HG02610 (cell line): ENCODE measurements at regions not wholly inside any gene's neighbourhood (a gene's known extent, or its start where the extent isn't known, plus 50 kb on each side); places are given as distances from the start of the nearest gene placed in this dataset.
A peak's percentile ranks its signal among the peaks of the same experiment; 100 is the strongest.

Experiments
- ATAC-seq: cut with Tn5 transposase; IDR thresholded peaks from one replicate; pipeline ENCODE4 v1.9.1; 2021; ENCODE audit warnings: mild to moderate bottlenecking, moderate library complexity; ENCODE audit not compliant: unreplicated experiment

DNA sequence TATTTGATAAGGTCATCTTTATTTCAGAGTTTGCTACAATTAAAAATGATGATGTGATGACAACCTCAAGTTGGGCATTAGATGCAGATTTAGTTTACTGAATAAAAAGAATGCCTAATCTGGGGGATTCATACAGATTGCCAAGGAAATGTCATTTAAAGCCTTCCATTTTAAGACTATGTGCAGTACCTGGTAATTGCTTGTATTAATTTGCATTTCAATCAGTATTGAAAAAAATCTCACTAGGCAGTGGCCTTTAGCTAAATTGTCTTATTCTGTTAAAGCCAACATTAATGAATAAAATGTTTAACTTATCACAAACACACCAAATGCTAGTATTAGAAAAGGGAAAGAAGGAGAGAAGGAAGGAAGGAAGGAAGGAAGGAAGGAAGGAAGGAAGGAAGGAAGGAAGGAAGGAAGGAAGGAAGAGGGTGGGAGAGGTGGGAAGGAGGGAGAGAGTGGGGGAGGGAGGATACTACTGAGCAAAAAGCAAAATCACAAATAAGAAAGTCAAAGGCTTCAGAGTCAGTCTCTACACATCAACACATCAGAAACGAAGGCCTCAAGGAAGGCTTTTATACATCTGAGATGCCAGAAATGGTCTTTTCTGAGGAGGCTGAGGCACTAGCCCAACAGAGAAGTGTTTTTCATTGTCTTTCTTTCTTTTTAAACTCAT, 271.1 kb upstream of the CLEC14A start:
- no peak for ATAC-seq

DNA sequence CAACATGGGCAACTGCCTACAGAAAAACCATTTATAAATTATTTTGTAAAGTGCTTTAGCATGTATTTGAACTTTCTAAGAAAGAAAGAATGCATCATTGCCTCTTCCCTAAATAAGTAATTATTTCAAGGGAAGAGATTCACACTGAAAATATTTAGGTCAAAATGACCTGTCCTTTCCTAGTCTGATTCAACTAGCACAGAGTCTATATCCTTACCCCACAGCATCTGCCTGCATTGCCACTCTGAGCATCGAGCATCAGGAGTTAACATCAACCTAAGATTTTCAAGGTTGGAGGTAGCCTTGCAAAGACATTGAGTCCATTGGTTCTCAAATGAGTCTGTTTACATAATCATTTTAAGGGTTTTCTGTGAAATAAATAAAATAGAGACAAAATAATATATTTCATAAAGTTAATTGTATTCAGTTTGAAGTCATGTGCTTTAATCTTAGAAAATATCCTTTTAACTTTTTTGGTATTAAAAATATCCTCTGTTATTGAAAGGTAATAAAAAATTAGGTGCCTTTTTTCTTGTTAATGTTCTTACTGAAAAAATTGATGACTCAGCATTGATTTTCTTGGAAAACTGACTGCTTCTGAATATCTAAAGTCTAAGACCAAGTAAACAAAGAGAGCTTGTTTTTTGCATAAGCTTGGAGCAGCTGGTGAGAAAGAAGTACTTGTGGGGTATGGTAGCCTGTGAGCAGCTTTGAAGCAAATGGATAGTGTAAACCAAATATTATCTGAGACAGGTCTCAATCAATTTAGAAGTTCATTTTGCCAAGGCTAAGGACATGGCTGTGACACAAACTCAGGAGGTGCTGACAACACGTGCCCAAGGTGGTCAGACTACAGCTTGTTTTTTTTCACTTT, 269.0 kb upstream of the CLEC14A start:
- ATAC-seq, result no peak

DNA sequence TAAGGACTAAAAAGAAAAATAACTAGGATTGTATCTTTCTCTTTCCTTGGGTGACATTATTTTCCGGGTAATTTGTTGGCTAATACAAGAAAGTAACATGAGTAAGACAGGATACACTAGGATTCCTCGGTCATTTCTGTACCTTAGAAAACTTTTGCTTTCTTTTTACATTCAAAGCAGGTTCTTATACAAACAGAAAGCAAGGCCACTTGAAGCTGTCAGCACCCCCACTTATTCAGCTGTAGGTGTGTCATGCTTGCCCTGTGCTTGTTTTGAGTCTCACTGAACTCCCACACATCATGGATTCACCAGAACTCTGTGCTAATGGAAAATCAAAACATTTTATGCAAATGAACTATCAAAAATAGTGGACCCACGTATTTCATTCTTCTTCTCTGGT, 266.8 kb upstream of the CLEC14A start:
- ATAC-seq, result no peak

DNA sequence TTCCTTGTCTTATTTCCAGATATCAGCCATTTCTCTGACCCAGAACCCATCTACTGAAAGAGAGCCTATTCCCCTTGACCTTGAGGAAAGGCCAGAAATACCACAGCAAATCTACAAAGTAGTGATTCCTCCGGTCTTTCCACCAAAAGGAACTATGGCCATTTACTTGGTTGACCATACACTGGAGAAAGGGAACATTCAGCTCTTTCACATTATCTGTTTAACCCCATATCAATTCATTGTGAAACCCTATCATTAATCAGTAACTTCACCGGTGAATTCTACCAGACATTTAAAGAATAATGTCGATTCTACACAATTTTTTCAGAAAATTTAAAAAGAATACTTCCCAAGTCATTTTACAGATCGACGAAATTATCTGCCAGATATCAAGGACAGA, 265.7 kb upstream of the CLEC14A start:
- no peak for ATAC-seq

DNA sequence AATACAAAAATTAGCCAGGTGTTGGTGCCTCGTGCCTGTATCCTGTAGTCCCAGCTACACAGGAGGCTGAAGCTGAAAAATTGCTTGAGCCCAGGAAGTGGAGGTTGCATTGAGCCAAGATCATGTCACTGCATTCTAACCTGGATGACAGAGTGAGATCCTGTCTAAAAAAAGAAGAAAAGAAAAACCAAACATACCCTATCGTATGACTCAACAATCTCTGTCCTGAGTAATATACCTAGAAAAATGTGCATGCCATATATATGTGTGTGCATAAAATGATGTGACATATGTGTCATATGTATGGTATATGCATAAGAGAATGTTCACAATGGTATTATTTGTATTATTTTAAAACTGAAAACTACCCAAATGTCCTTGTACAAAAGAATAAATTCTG, 261.5 kb upstream of the CLEC14A start:
- no peak for ATAC-seq

DNA sequence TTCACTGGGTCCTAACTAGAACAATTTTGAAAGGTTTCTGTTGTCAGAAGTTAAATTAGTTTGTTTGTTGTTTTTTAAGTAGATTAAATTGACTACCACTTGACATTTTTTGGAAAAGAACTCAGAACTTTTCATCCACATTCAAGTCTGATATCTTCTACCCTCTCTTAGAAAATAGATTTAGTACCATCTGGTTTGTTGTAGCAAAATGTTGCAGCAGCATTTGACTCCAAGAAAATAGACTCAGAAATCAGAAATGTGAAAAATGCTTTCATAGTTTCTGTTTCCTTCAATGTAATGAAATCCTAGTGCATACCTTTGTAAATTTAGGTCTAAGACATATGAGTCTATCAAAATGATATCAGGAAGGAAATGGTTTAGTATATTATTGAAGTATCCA, 256.3 kb upstream of the CLEC14A start:
- no peak for ATAC-seq

DNA sequence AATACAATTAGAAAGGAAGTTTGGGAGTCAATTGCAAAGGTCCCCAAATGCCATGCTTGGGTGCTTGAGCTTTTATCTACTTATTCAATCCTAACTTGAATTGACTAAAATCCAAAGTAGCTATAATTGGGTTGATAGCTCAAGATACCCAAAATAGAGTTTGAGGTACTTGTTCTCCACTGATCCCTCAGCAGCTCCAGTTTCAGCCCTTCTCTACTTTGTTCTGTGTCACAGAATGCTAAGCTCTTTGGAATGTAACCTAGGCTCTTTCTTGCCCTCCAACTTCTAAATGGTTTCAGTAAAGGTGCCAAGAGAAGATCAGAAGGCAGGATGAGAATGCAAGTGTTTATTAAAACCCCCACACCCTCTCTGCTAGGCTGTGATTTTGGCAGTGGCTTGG, 251.4 kb upstream of the CLEC14A start:
- no peak for ATAC-seq

DNA sequence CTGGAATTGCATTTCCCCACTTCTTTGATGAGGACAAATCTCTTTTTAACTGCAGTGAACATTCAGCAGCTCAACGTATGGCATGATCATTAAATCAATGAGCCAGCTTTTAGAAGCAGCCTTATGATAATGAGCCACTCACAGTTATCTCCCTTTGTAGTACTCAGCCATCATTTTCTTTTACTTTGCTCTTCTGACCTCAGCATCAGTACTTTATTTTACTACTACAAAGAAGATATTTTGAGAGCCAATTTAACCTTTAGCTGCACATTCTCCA, 250.0 kb upstream of the CLEC14A start:
- no peak for ATAC-seq

DNA sequence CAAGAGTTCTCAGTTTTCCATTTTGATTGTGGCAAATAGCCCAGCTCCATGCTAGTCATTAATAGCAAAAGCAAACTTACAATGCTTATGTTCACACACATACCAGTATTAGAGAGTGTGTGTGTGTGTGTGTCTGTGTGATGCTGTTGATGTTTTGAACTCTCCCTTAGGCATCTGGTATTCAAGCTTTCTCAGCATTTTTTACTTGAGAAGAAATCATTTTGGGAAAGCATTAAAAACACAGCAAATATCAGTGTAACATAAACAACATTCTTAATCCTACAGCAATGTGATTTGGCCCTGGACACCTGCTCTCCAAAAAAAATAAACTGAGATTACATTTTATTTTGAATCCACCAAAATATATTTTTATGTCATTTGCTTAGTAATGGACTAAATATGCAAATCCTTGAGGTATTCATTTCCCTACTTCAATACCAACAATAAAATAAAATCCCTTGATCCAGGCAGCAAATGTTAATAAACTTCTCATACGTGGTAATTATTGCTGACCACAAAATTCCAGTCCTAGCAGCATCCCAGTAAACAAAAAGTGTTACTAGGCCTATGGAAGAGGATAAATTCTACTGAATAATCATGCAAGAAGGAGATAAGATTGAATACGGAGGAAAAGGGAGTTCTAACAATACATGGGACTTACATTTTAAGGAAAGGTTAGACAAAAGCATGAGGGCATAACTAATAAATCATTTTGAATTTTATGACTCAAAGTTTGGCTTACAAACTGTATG, 249.5 kb upstream of the CLEC14A start:
- no peak for ATAC-seq

DNA sequence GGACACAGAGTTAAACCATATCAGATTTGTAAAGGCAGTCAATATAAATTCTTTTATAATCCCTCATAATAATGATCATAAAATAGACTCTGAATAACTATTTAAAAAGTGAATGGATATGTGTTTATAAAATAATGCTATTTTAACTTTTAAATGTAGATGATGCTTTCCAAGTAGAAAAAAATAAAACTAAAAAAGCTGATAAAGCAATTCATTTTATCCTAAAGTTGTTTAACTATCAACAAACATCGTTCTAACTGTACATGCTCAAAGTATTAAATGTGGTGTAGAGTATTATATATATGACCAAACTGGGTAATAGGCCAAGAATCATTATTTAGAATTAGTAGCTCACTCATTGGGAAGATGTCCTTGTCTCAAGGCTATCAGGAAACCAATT, 248.3 kb upstream of the CLEC14A start:
- no peak for ATAC-seq

DNA sequence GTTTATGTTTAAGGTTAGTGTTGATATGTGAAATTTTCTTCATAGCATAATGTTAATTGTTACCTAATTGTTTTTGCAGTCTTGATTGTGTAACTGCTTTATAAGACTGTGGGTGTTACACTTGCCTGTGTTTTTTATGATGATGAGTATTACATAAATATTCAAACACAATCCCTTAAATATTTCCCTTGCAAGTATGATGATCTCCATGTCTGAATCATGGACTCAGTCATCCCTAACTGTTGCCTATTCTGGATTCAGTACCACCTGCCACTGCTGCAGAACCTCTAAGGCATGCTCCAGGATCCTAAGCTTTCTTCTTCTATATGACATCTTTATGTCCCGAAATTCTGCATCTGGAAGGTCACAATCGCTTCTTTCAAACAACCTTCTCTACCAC, 246.3 kb upstream of the CLEC14A start:
- ATAC-seq, result no peak

DNA sequence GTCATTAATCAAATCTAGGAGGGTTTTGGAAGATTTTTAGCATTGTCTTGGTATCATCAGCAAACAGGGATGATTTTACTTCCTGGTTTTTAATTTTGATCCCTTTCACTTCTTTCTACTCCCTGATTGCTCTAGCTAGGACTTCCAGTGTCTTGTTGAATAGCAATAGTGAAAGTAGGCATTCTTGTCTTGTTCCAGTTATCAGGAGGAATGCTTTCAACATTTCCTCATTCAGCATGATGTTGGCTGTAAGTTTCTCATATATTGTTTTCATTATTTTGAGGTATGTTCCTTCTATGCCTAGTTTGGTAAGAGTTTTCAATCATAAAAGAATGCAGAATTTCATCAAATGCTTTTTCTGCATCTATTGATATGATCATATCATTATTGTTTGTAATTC, 244.2 kb upstream of the CLEC14A start:
- no peak for ATAC-seq

DNA sequence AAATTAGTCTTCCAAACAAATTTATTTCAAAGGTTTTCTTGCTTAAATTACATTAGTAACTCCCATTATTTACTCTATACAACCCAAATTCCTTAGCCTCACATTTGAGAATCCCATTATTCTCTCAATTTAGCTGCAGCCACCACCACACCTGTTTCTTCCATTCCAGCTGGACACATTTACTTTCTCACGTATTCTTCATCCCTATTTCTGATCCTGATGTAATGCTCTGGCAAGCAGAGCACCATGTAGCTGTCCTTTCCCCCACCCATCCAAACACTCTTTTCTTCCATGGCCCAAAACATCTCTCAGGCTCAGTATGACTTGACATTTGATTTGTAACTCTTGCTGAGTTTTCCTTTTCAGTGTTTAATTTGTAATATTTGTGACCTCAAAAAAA, 240.2 kb upstream of the CLEC14A start:
- ATAC-seq, result no peak

DNA sequence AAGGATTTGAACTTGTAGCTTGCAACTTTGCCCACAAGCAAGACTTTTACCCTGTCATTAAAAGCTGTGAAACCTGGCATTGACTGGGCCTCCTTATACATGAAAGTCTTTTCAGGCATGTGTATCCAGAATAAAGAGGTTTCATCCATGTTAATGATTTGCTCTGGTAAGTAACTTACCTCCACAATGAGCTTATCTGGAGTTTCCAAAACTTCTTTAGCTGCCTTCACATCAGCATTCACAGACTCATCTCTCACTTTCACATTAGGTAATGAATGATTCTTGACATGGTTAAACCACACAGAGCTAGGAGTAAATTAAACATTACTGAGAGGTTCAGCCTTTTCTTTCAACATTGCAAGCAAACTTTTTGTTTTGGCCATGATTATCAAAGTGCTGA, 234.4 kb upstream of the CLEC14A start:
- peak; percentile 65 for ATAC-seq

DNA sequence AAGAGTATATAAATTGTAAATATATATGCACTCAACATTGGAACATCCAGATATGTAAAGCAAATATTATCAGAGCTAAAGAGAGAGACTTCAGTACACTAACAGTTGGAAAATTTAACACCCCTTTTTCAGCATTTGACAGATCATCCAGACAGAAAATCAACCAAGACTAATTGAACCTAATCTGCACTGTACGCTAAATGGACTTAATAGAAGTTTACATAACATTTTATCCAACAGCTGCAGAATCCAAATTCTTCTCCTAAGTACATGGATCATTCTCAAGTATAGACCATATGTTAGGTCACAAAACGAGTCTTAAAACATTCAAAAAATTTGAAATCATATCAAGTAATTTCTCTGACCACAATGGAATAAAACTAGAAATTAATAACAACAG, 229.1 kb upstream of the CLEC14A start:
- no peak for ATAC-seq

DNA sequence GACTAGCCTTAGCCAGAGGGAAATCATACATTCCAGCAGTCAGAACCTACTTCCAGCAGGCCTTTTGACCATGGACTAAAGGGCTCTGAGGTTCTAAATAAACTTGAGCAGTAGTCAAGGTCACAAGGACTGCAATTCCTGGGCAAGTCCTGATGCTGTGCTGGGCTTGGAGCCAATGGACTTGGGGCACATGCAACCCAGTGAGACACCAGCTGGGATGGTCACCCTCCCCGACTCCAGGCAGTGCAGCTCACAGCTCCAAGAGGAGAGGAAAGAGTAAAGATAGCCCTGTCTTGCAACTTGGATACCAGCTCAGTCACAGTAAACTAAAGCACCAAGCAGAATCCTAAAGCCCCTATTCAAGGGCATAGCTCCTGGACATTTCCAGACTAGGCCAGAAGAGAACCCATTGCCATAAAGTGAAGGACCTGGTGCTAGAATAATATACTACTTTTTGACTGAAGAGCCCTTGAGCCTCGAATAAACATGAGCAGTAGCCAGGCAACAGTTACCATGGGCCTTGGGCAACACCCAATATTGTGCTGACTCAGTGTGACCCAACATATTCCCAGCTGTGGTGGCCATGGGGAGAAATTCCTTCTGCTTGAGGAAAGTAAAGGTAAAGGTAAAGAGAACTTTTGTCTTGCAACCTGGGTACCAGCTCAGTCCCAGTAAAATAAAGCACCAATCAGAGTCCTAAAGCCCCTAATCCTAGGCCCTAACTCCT, 226.2 kb upstream of the CLEC14A start:
- no peak for ATAC-seq

DNA sequence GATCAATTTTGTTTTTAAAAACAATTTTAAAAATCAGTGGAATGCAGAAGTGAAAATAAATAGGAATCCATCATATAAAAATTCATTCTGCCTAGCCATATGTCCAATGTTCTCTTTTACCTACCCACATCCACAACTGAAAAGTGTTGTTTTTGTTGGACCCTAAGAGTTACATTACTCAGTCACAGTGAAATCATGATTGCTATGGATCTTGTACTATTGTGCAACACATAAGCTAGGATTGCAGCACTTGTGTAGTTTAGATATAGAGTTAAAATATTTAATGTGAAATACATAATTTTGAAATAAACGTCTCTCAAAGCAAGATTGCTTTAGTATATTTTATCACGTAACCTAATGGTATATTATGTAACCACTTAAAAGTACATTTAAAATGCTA, 213.3 kb upstream of the CLEC14A start:
- no peak for ATAC-seq

DNA sequence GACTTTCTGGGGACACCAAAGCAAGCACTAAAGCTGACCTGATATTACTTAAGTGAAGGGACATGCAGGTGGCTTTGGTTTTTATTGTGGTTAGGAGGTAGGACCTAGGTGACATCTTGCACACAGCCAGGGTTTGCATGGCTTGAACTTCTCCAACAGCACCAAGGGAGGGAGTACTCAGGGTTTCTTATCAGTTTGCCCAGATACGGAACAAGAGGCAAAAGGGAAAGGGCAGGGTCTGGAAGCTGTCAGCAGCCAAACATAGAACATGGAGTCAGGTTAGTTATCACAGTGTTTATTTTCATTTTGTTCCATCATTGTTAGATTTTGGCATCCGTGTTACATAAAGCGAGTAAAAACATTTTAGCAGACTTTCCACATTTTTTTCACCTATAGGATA, 186.3 kb upstream of the CLEC14A start:
- ATAC-seq, result no peak

DNA sequence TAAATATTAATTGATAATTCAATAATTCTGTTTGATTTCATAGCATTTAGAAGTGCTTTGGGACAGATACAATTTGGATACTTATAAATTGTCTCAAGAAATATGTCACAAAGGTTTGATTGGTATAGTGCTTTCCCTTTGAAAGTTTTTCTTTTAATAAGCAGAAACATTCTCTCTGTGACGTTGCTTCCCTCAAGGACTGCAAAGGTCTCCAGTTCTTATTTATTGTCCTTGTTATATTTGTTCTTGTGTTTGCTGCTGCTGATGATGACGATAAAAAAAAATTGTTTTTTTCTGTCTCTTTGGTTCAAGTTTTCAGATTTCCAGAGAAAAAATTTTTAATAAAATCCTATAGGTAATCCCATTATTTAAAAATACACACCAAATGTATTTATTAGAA, 176.3 kb upstream of the CLEC14A start:
- no peak for ATAC-seq

DNA sequence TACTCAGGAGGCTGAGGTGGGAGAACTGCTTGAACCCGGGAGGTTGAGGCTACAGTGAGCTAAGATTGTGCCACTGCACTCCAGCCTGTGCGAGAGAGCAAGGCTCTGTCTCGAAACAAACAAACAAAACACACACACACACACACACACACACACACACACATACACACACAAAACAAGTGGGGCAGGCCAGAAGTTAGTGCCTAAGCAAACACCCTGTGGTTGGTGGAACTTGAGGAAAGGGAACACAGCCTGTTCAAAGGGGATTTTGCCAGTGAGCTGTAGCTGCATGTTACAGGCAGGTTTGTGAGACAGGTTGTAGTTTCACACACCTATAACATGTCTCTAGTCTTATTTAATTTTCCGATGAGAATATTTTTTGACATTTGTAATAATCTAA, 175.3 kb upstream of the CLEC14A start:
- no peak for ATAC-seq

DNA sequence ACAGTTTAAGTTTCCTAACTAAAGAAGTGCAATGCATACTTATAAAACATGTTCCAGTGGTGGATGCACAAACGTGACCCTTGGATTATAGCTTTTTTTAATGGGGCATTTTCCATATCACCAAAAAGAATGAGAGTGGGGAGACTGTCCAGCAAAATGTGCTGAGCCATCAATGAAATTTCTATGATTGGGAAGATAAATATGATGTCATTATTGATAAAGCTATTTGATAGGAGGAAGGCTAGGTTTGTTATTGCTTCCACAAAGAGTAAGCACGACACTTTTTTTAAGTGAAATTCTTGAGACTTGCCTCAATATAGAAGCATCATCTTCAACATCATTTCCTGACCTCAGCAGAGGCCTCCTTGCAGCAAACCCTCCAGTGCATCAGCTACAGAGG, 174.6 kb upstream of the CLEC14A start:
- ATAC-seq, result no peak
